GM20000 (cell line): ENCODE measurements at regions not wholly inside any gene's neighbourhood (a gene's known extent, or its start where the extent isn't known, plus 50 kb on each side); places are given as distances from the start of the nearest gene placed in this dataset.
"Not testable (repeated sequence)": the region's sequence is repeated elsewhere in the genome, so short reads cannot be mapped to it uniquely, and the experiment has no call there.

ENCODE experiments used
- DNase-seq: peaks from one replicate; pipeline ENCODE4 v3.0.0; 2012; ENCODE audit warnings: low spot score
- CTCF ChIP-seq: IDR thresholded peaks from 2 replicates; pipeline ENCODE4 v1.5.1; 2012; ENCODE audit warnings: mild to moderate bottlenecking, control low read depth; ENCODE audit errors: extremely low read depth, missing control alignments

- no peak for DNase-seq
- TF ChIP-seq CTCF: no peak
Measured at GRCh38 chr12:63467951-63468350, 200.3 kb downstream of the DPY19L2 start.

- no peak for DNase-seq
Measured at GRCh38 chr12:63457857-63458256, 210.4 kb downstream of the DPY19L2 start.

GRCh38 chr12:63457428-63457827 is 210.9 kb downstream of the DPY19L2 start:
- DNase-seq: no peak
- TF ChIP-seq CTCF: no peak

More at GRCh38 chr12:63457857-63458256, 210.4 kb downstream of the DPY19L2 start:
- TF ChIP-seq CTCF: no peak

GRCh38 chr12:63450816-63451215 is 217.5 kb downstream of the DPY19L2 start:
- no peak for DNase-seq
- TF ChIP-seq CTCF: no peak

- DNase-seq: no peak
- no peak for TF ChIP-seq CTCF
Measured at GRCh38 chr12:63450334-63450733, 218.0 kb downstream of the DPY19L2 start.

- TF ChIP-seq CTCF: no peak
- no peak for DNase-seq
Measured at GRCh38 chr12:63445224-63445880, 222.9 kb downstream of the DPY19L2 start.

- no peak for DNase-seq
- TF ChIP-seq CTCF: no peak
Measured at GRCh38 chr12:63440048-63440447, 228.2 kb downstream of the DPY19L2 start.

GRCh38 chr12:63434384-63434783 is 233.9 kb downstream of the DPY19L2 start:
- not testable (repeated sequence) for DNase-seq

- DNase-seq: not testable (repeated sequence)
Measured at GRCh38 chr12:63427969-63428368, 240.3 kb downstream of the DPY19L2 start.

- not testable (repeated sequence) for DNase-seq
Measured at GRCh38 chr12:63427029-63427428, 241.3 kb downstream of the DPY19L2 start.
